Mesendoderm (in vitro differentiated cells): ENCODE measurements at regions not wholly inside any gene's neighbourhood (a gene's known extent, or its start where the extent isn't known, plus 50 kb on each side); places are given as distances from the start of the nearest gene placed in this dataset.

Experiments
- DNase-seq: peaks from one replicate; pipeline ENCODE4 v3.0.0; 2013
- H2AK5ac ChIP-seq: 2 replicates; pipeline ENCODE4 v1.6.1; 2013; ENCODE audit warnings: low read length, inconsistent platforms
- H2BK120ac ChIP-seq: 2 replicates; pipeline ENCODE4 v1.6.1; 2013; ENCODE audit warnings: low read depth, mild to moderate bottlenecking, low read length, moderate library complexity, mixed read lengths
- H2BK15ac ChIP-seq: replicated peaks from 2 replicates; pipeline ENCODE4 v1.6.1; 2013; ENCODE audit warnings: low read depth, mild to moderate bottlenecking, moderate library complexity
- H2BK5ac ChIP-seq: 2 replicates; pipeline ENCODE4 v1.6.1; 2013; ENCODE audit warnings: low read length, inconsistent platforms
- H3K18ac ChIP-seq: 2 replicates; pipeline ENCODE4 v1.6.1; 2013; ENCODE audit warnings: mild to moderate bottlenecking, low read length, mixed read lengths
- H3K23ac ChIP-seq: one replicate; pipeline ENCODE4 v1.6.1; 2013; ENCODE audit warnings: low read length
- H3K27ac ChIP-seq: 2 replicates; pipeline ENCODE4 v1.5.1; 2013; ENCODE audit warnings: low read depth, mild to moderate bottlenecking, inconsistent platforms, low read length, moderate library complexity
- H3K27me3 ChIP-seq: 2 replicates; pipeline ENCODE4 v1.6.1; 2013; ENCODE audit warnings: low read length, control low read depth, mild to moderate bottlenecking, inconsistent platforms; ENCODE audit not compliant: insufficient read depth, poor library complexity
- H3K36me3 ChIP-seq: 2 replicates; pipeline ENCODE4 v1.6.1; 2013; ENCODE audit warnings: low read length, inconsistent platforms; ENCODE audit not compliant: control insufficient read depth, insufficient read depth
- H3K4ac ChIP-seq: one replicate; pipeline ENCODE4 v1.6.1; 2013; ENCODE audit warnings: low read depth, mild to moderate bottlenecking, low read length, moderate library complexity
- H3K4me1 ChIP-seq: 2 replicates; pipeline ENCODE4 v1.6.1; 2013; ENCODE audit warnings: low read depth, low read length, inconsistent platforms; ENCODE audit not compliant: control insufficient read depth
- H3K4me2 ChIP-seq: 2 replicates; pipeline ENCODE4 v1.6.1; 2013; ENCODE audit warnings: low read length
- H3K4me3 ChIP-seq: 2 replicates; pipeline ENCODE4 v1.5.1; 2013; ENCODE audit warnings: mild to moderate bottlenecking, low read length
- H3K56ac ChIP-seq: one replicate; pipeline ENCODE4 v1.6.1; 2013; ENCODE audit warnings: low read length
- H3K79me1 ChIP-seq: 2 replicates; pipeline ENCODE4 v1.6.1; 2013; ENCODE audit warnings: low read length, inconsistent platforms
- H3K79me2 ChIP-seq: 2 replicates; pipeline ENCODE4 v1.6.1; 2013; ENCODE audit warnings: mild to moderate bottlenecking, low read length; ENCODE audit not compliant: control insufficient read depth, insufficient read depth
- H3K9ac ChIP-seq: 2 replicates; pipeline ENCODE4 v1.6.1; 2013; ENCODE audit warnings: low read length, inconsistent platforms
- H4K5ac ChIP-seq: one replicate; pipeline ENCODE4 v1.6.1; 2013; ENCODE audit warnings: low read length
- H4K8ac ChIP-seq: one replicate; pipeline ENCODE4 v1.6.1; 2013; ENCODE audit warnings: low read depth, mild to moderate bottlenecking, control low read depth, low read length, moderate library complexity
- WGBS: extraction: QIAGEN DNeasy Blood & Tissue Kit; methylation state at CpG from one replicate; pipeline ENCODE4 v1.1.7; 2013; ENCODE audit warnings: low lambda C conversion rate, missing lambda C conversion rate; ENCODE audit not compliant: insufficient coverage; ENCODE audit errors: extremely low coverage; 5-methylcytosine and 5-hydroxymethylcytosine counted together

- H3K4ac ChIP-seq = no peak overlapping the region
- H3K4me2 ChIP-seq = no peak overlapping the region
- H2AK5ac ChIP-seq = no peak overlapping the region
- H3K4me3 ChIP-seq = no peak overlapping the region
- no peak overlapping the region for H2BK5ac ChIP-seq
- no peaks in the 10 kb centered on the region for H3K27me3 ChIP-seq
- H4K8ac ChIP-seq = no peak overlapping the region
- no peak overlapping the region for H3K27ac ChIP-seq
- H3K79me2 ChIP-seq = no peaks in the 10 kb centered on the region
- no peak overlapping the region for H4K5ac ChIP-seq
- no peaks in the 10 kb centered on the region for H3K4me1 ChIP-seq
- no peak for DNase-seq
- H3K9ac ChIP-seq = no peak overlapping the region
- H3K56ac ChIP-seq = no peak overlapping the region
- no peak overlapping the region for H3K23ac ChIP-seq
- H2BK120ac ChIP-seq = no peak overlapping the region
- H3K18ac ChIP-seq = no peak overlapping the region
- no peak overlapping the region for H2BK15ac ChIP-seq
- H3K79me1 ChIP-seq = no peaks in the 10 kb centered on the region
- no CpG with 5 or more reads among the region's 1 CpG for WGBS
- no peaks in the 10 kb centered on the region for H3K36me3 ChIP-seq
These were observed 416.3 kb downstream of the PCDH10 start for GRCh38 chr4:133565379-133565778.

GRCh38 chr4:133559987-133560386 lies 410.9 kb downstream of the PCDH10 start:
- Histone ChIP-seq H2BK120ac (no peak overlapping the region), H3K23ac (no peak overlapping the region), H3K4me3 (no peak overlapping the region)

GRCh38 chr4:133555671-133556070 lies 406.6 kb downstream of the PCDH10 start:
- Histone ChIP-seq H3K36me3 (no peaks in the 10 kb centered on the region), H3K79me1 (no peaks in the 10 kb centered on the region), H2BK5ac (no peak overlapping the region), H3K18ac (no peak overlapping the region), H4K5ac (no peak overlapping the region), H2BK15ac (no peak overlapping the region), H3K79me2 (no peaks in the 10 kb centered on the region), H3K9ac (no peak overlapping the region), H3K27me3 (no peaks in the 10 kb centered on the region), H2AK5ac (no peak overlapping the region), H3K23ac (no peak overlapping the region), H3K4me1 (no peaks in the 10 kb centered on the region), H3K4me3 (no peak overlapping the region), H3K4me2 (no peak overlapping the region), H4K8ac (no peak overlapping the region), H3K56ac (no peak overlapping the region), H2BK120ac (no peak overlapping the region), H3K27ac (no peak overlapping the region), H3K4ac (no peak overlapping the region)
- WGBS = no CpG with 5 or more reads among the region's 1 CpG
- no peak for DNase-seq

More at GRCh38 chr4:133559987-133560386, 410.9 kb downstream of the PCDH10 start:
- Histone ChIP-seq H3K56ac (no peak overlapping the region), H3K9ac (no peak overlapping the region), H4K5ac (no peak overlapping the region), H3K4me1 (no peaks in the 10 kb centered on the region), H3K18ac (no peak overlapping the region), H3K27ac (no peak overlapping the region), H3K79me2 (no peaks in the 10 kb centered on the region), H3K79me1 (no peaks in the 10 kb centered on the region), H3K27me3 (no peaks in the 10 kb centered on the region), H2BK5ac (no peak overlapping the region), H2AK5ac (no peak overlapping the region), H3K36me3 (no peaks in the 10 kb centered on the region), H4K8ac (no peak overlapping the region), H3K4ac (no peak overlapping the region), H3K4me2 (no peak overlapping the region), H2BK15ac (no peak overlapping the region)
- DNase-seq = no peak
- WGBS = no CpG with 5 or more reads among the region's 6 CpGs

- Histone ChIP-seq H3K79me1 (no peaks in the 10 kb centered on the region), H3K4me2 (no peak overlapping the region), H2BK15ac (peak overlapping the region; percentile 2), H3K27ac (no peak overlapping the region), H2AK5ac (no peak overlapping the region), H3K27me3 (no peaks in the 10 kb centered on the region), H4K8ac (no peak overlapping the region), H3K36me3 (no peaks in the 10 kb centered on the region), H3K4ac (no peak overlapping the region), H3K18ac (no peak overlapping the region), H2BK120ac (no peak overlapping the region), H3K79me2 (no peaks in the 10 kb centered on the region), H3K56ac (no peak overlapping the region), H3K4me3 (no peak overlapping the region), H3K23ac (no peak overlapping the region), H3K4me1 (no peaks in the 10 kb centered on the region), H2BK5ac (no peak overlapping the region), H4K5ac (no peak overlapping the region), H3K9ac (no peak overlapping the region)
- DNase-seq = no peak
- WGBS = no CpG with 5 or more reads among the region's 4 CpGs
These were observed 401.3 kb downstream of the PCDH10 start for GRCh38 chr4:133550436-133550835.

- no peak overlapping the region for H3K4me3 ChIP-seq
- H3K27me3 ChIP-seq = no peaks in the 10 kb centered on the region
- H3K79me1 ChIP-seq = no peaks in the 10 kb centered on the region
- no peak overlapping the region for H2BK5ac ChIP-seq
- H3K4me1 ChIP-seq = no peaks in the 10 kb centered on the region
- no peak overlapping the region for H3K23ac ChIP-seq
- H3K36me3 ChIP-seq = no peaks in the 10 kb centered on the region
- H3K4ac ChIP-seq = no peak overlapping the region
- no peak overlapping the region for H3K27ac ChIP-seq
- no peak overlapping the region for H3K9ac ChIP-seq
- no peak overlapping the region for H4K8ac ChIP-seq
- H3K18ac ChIP-seq = no peak overlapping the region
- H2BK15ac ChIP-seq = no peak overlapping the region
- no peak overlapping the region for H3K4me2 ChIP-seq
- no peak for DNase-seq
- no peak overlapping the region for H2BK120ac ChIP-seq
- no peak overlapping the region for H2AK5ac ChIP-seq
- no peaks in the 10 kb centered on the region for H3K79me2 ChIP-seq
- no peak overlapping the region for H3K56ac ChIP-seq
- H4K5ac ChIP-seq = no peak overlapping the region
- whole genome bisulfite sequencing = no CpG with 5 or more reads among the region's 4 CpGs
These were observed 395.0 kb downstream of the PCDH10 start for GRCh38 chr4:133544097-133544496.

GRCh38 chr4:133537780-133538281 lies 388.7 kb downstream of the PCDH10 start:
- Histone ChIP-seq H4K8ac (no peak overlapping the region), H2BK5ac (no peak overlapping the region), H3K9ac (no peak overlapping the region), H3K79me1 (no peaks in the 10 kb centered on the region), H3K56ac (no peak overlapping the region), H2BK120ac (no peak overlapping the region), H3K4me1 (no peaks in the 10 kb centered on the region), H3K23ac (no peak overlapping the region), H3K27me3 (no peaks in the 10 kb centered on the region), H3K79me2 (no peaks in the 10 kb centered on the region), H3K4ac (no peak overlapping the region), H4K5ac (no peak overlapping the region), H2AK5ac (no peak overlapping the region), H3K18ac (no peak overlapping the region), H3K4me2 (no peak overlapping the region), H2BK15ac (no peak overlapping the region), H3K36me3 (no peaks in the 10 kb centered on the region), H3K27ac (no peak overlapping the region), H3K4me3 (no peak overlapping the region)
- no peak for DNase-seq
- no CpG with 5 or more reads among the region's 4 CpGs for WGBS
